ENCODE measurements at regions not wholly inside any gene's neighbourhood (a gene's known extent, or its start where the extent isn't known, plus 50 kb on each side); places are given as distances from the start of the nearest gene placed in this dataset.

GRCh38 chr13:97696921-97697320 lies 256.6 kb upstream of the IPO5 start:
- TF ChIP-seq CTCF (IDR thresholded peaks at IDR 0.05), result no peak
- TF ChIP-seq EZH2 (IDR thresholded peaks at IDR 0.05; ENCODE audit: borderline replicate concordance, insufficient read depth, low read depth, low read length, poor library complexity, severe bottlenecking), result no peak

All from B cell (primary cell).